HepG2 (cell line): ENCODE measurements at regions not wholly inside any gene's neighbourhood (a gene's known extent, or its start where the extent isn't known, plus 50 kb on each side); places are given as distances from the start of the nearest gene placed in this dataset.

Experiments
- ATAC-seq: fragments of 200-7000 bp; cut with Tn5 transposase; 3 replicates; pipeline ENCODE4 v1.9.1; 2020; ENCODE audit warnings: mild to moderate bottlenecking, moderate library complexity
- BruUV-seq: library from RNA; stranded (reverse); fragments of 400-500 nt; replicated peaks from 2 replicates; lab custom pipeline; 2021; lab: Mats Ljungman, UMichigan
- CTCF ChIA-PET: fragments of 300-600 bp; formaldehyde crosslinking; extraction: SDS; loops from one replicate; lab custom pipeline; 2021; ENCODE audit warnings: low total read pairs, inconsistent platforms, low intra/inter-chr PET ratio; lab: Yijun Ruan, JAX
- POLR2A ChIA-PET: fragments of 350-600 bp; sonication (Branson Sonifier 250); formaldehyde crosslinking; loops from one replicate; lab custom pipeline; 2020; ENCODE audit warnings: antibody characterized with exemption, inconsistent platforms; lab: Yijun Ruan, JAX
- DNase-seq: peaks from one replicate; pipeline ENCODE4 v3.0.0-alpha.2; 2015; ENCODE audit warnings: low spot score
- FAIRE-seq: peaks from 3 replicates; lab custom pipeline; 2011; peaks lifted over from hg19 to GRCh38; lab: Jason Lieb, UNC
- H2AFZ ChIP-seq: one replicate; pipeline ENCODE4 v1.6.1; 2011; ENCODE audit warnings: low read length, inconsistent platforms
- H3K27ac ChIP-seq: fragments of 300-600 bp; 3 replicates; pipeline ENCODE4 v1.8.0; 2011; ENCODE audit warnings: mixed run types, mild to moderate bottlenecking, mixed read lengths, low read length, inconsistent platforms; ENCODE audit not compliant: insufficient read depth; ENCODE audit errors: extremely low read length
- H3K27me3 ChIP-seq, 2 experiments: fragments of 200-600 bp in 1 of 2; 2 replicates in 1 of 2; 3 replicates in 1 of 2; pipeline versions ENCODE4 v1.6.0 to v1.8.0; 2011; ENCODE audit warnings: low read length in 2 of 2, mild to moderate bottlenecking in 2 of 2, moderate library complexity in 2 of 2, inconsistent platforms in 1 of 2; ENCODE audit not compliant: insufficient read depth in 2 of 2, control insufficient read depth in 1 of 2
- H3K36me3 ChIP-seq, 2 experiments: fragments of 200-600 bp in 1 of 2; replicated peaks in 1 of 2; 2 replicates in 1 of 2; 3 replicates in 1 of 2; pipeline versions ENCODE4 v1.5.1 to v1.8.0; 2011; ENCODE audit warnings: low read length in 2 of 2, inconsistent platforms in 1 of 2; ENCODE audit not compliant: insufficient read depth in 2 of 2, control insufficient read depth in 1 of 2
- H3K4me1 ChIP-seq: 2 replicates; pipeline ENCODE4 v1.5.1; 2012; ENCODE audit warnings: low read length, inconsistent platforms; ENCODE audit not compliant: insufficient read depth
- H3K4me2 ChIP-seq: 2 replicates; pipeline ENCODE4 v1.6.0; 2011; ENCODE audit warnings: low read depth, low read length, inconsistent platforms
- H3K4me3 ChIP-seq, 3 experiments: fragments of 200-600 bp in 1 of 3; sonication (generic), shearing (Covaris generic) in 1 of 3; replicated peaks in 1 of 3; 2 replicates each; pipeline ENCODE4 v1.5.1; 2011 to 2016; ENCODE audit warnings: low read length in 3 of 3, inconsistent platforms in 2 of 3, low read depth in 2 of 3, mild to moderate bottlenecking in 2 of 3, control low read depth in 1 of 3, mixed read lengths in 1 of 3; ENCODE audit not compliant: insufficient read depth in 1 of 3
- H3K79me2 ChIP-seq: one replicate; pipeline ENCODE4 v1.6.1; 2011; ENCODE audit warnings: low read length, inconsistent platforms; ENCODE audit not compliant: insufficient read depth
- H3K9ac ChIP-seq: 2 replicates; pipeline ENCODE4 v1.6.0; 2011; ENCODE audit warnings: mild to moderate bottlenecking, low read depth, low read length, inconsistent platforms; ENCODE audit not compliant: insufficient read depth
- H3K9me3 ChIP-seq: 2 replicates; pipeline ENCODE4 v1.5.1; 2012; ENCODE audit warnings: mild to moderate bottlenecking, low read length
- H4K20me1 ChIP-seq: 2 replicates; pipeline ENCODE4 v1.6.0; 2011; ENCODE audit warnings: inconsistent platforms, mild to moderate bottlenecking, low read length, moderate library complexity; ENCODE audit not compliant: insufficient read depth
- BRF2 ChIP-seq: sonication (generic); formaldehyde crosslinking; IDR thresholded peaks from 2 replicates; pipeline ENCODE4 v1.8.1; 2022; ENCODE audit warnings: mild to moderate bottlenecking, missing genetic modification reagents
- CEBPZ ChIP-seq: IDR thresholded peaks from 2 replicates; pipeline ENCODE4 v1.6.1; 2012; ENCODE audit warnings: low read length, improper control_type of control experiment
- KMT2B ChIP-seq: IDR thresholded peaks from 2 replicates; pipeline ENCODE4 v1.6.1; 2016; ENCODE audit warnings: missing genetic modification reagents, missing compliant biosample characterization
- SRSF4 ChIP-seq: fragments of 200-400 bp; formaldehyde crosslinking; IDR thresholded peaks from one replicate; pipeline ENCODE4 v1.6.1; 2018; ENCODE audit warnings: mild to moderate bottlenecking, low read depth, low read length, moderate library complexity; ENCODE audit not compliant: poor library complexity, severe bottlenecking
- TFDP1 ChIP-seq: IDR thresholded peaks from 2 replicates; pipeline ENCODE4 v1.6.1; 2016; ENCODE audit warnings: missing compliant biosample characterization, missing genetic modification reagents, borderline replicate concordance
- ZBTB43 ChIP-seq: sonication (generic); formaldehyde crosslinking; conservative IDR thresholded peaks from 2 replicates; pipeline ENCODE4 v1.4.0; 2020; ENCODE audit warnings: missing genetic modification reagents
- ZFP36L2 ChIP-seq: sonication (generic); formaldehyde crosslinking; IDR thresholded peaks from 2 replicates; pipeline ENCODE4 v1.4.0; 2020; ENCODE audit warnings: missing genetic modification reagents
- ZNF138 ChIP-seq: sonication (generic); formaldehyde crosslinking; IDR thresholded peaks from 2 replicates; pipeline ENCODE4 v1.5.0; 2020; ENCODE audit warnings: mild to moderate bottlenecking, low read depth, missing genetic modification reagents
- ZNF18 ChIP-seq: sonication (generic); formaldehyde crosslinking; IDR thresholded peaks from 2 replicates; pipeline ENCODE4 v1.8.0; 2022; ENCODE audit warnings: mild to moderate bottlenecking, missing genetic modification reagents; ENCODE audit not compliant: insufficient replicate concordance
- ZNF274 ChIP-seq: sonication (generic); formaldehyde crosslinking; IDR thresholded peaks from 2 replicates; pipeline ENCODE4 v1.5.1; 2020; ENCODE audit warnings: mild to moderate bottlenecking, missing genetic modification reagents
- ZNF746 ChIP-seq: sonication (generic); formaldehyde crosslinking; IDR thresholded peaks from 2 replicates; pipeline ENCODE4 v1.8.0; 2022; ENCODE audit warnings: mild to moderate bottlenecking, missing genetic modification reagents
- ZNF770 ChIP-seq: sonication (generic); formaldehyde crosslinking; IDR thresholded peaks from 2 replicates; pipeline ENCODE4 v1.5.0; 2020; ENCODE audit warnings: mild to moderate bottlenecking, missing genetic modification reagents
- ZNF841 ChIP-seq: sonication (generic); formaldehyde crosslinking; IDR thresholded peaks from 2 replicates; pipeline ENCODE4 v1.8.1; 2023; ENCODE audit warnings: missing genetic modification reagents, borderline replicate concordance
- ZNF850 ChIP-seq: sonication (generic); formaldehyde crosslinking; conservative IDR thresholded peaks from 2 replicates; pipeline ENCODE4 v1.9.0; 2021; ENCODE audit warnings: mild to moderate bottlenecking, missing genetic modification reagents
- WGBS: methylation state at CpG from one replicate; pipeline ENCODE4 v1.1.6; 2017; ENCODE audit warnings: low lambda C conversion rate; 5-methylcytosine and 5-hydroxymethylcytosine counted together
- in situ Hi-C: cut with HindIII; loops from 2 replicates; pipeline ENCODE4 v1.10.0; 2017; ENCODE audit warnings: low pct_unique_long_range_greater_than_20kb; ENCODE audit not compliant: extremely low pct_ligation_motif_present
- intact Hi-C: fragments of 100-400 bp; cut with micrococcal nuclease; formaldehyde crosslinking; loops from one replicate; pipeline ENCODE4 v1.10.0; 2022; ENCODE audit not compliant: unreplicated experiment

- no TSS peak for BruUV-seq
- H3K4me3 ChIP-seq: no peak overlapping the region
- TF ChIP-seq CEBPZ (no peak), ZNF850 (CRISPR knock-in tag) (no peak), ZNF770 (CRISPR knock-in tag) (no peak), ZNF841 (CRISPR knock-in tag) (no peak), BRF2 (CRISPR knock-in tag) (no peak), ZFP36L2 (CRISPR knock-in tag) (no peak), KMT2B (CRISPR knock-in tag) (no peak), ZNF18 (CRISPR knock-in tag) (no peak), ZBTB43 (no peak), TFDP1 (CRISPR knock-in tag) (no peak), SRSF4 (no peak), ZNF274 (no peak), ZNF138 (CRISPR knock-in tag) (no peak), ZNF746 (CRISPR knock-in tag) (no peak)
These were observed 182.9 kb upstream of the NFIA start for GRCh38 chr1:60899464-60899863.

More at GRCh38 chr1:60899464-60899863, 182.9 kb upstream of the NFIA start:
- Histone ChIP-seq H3K79me2 (no peaks in the 10 kb centered on the region), H3K27me3 (peaks cover 0 to 8% of the 10 kb centered on the region in 2 experiments; a peak in 1 of 5 replicates), H3K27ac (no peak overlapping the region), H3K4me2 (no peak overlapping the region), H4K20me1 (no peaks in the 10 kb centered on the region), H3K9ac (no peak overlapping the region), H3K4me1 (no peaks in the 10 kb centered on the region), H2AFZ (no peak overlapping the region), H3K36me3 (no peaks in the 10 kb centered on the region), H3K9me3 (no peaks in the 10 kb centered on the region)
- DNase-seq (no peak), FAIRE-seq (no peak), ATAC-seq (no peak)
- ChIA-PET CTCF (no interaction called here), POLR2A (no interaction called here)
- in situ Hi-C loops (no loop called here), intact Hi-C loops (no loop called here)
- 45% methylated on average over 3 of the region's 3 CpGs for WGBS
